GM19238 (cell line): ENCODE measurements at regions not wholly inside any gene's neighbourhood (a gene's known extent, or its start where the extent isn't known, plus 50 kb on each side); places are given as distances from the start of the nearest gene placed in this dataset.
"Not testable (repeated sequence)": the region's sequence is repeated elsewhere in the genome, so short reads cannot be mapped to it uniquely, and the experiment has no call there.

Experiments used
- DNase-seq: peaks from one replicate; pipeline ENCODE4 v3.0.0; 2011; ENCODE audit warnings: low spot score; ENCODE audit not compliant: insufficient read length

- DNase-seq: no peak
Observed at GRCh38 chr18:46179306-46179705, 75.1 kb downstream of the HAUS1 start.

- DNase-seq: no peak
Observed at GRCh38 chr18:46182633-46183358, 78.6 kb downstream of the HAUS1 start.

- DNase-seq: not testable (repeated sequence)
Observed at GRCh38 chr18:46184296-46184695, 80.1 kb downstream of the HAUS1 start.

GRCh38 chr18:46184727-46185126 is 80.5 kb downstream of the HAUS1 start:
- DNase-seq: no peak

- DNase-seq: no peak
Observed at GRCh38 chr18:46190667-46191066, 86.5 kb downstream of the HAUS1 start.

DNA sequence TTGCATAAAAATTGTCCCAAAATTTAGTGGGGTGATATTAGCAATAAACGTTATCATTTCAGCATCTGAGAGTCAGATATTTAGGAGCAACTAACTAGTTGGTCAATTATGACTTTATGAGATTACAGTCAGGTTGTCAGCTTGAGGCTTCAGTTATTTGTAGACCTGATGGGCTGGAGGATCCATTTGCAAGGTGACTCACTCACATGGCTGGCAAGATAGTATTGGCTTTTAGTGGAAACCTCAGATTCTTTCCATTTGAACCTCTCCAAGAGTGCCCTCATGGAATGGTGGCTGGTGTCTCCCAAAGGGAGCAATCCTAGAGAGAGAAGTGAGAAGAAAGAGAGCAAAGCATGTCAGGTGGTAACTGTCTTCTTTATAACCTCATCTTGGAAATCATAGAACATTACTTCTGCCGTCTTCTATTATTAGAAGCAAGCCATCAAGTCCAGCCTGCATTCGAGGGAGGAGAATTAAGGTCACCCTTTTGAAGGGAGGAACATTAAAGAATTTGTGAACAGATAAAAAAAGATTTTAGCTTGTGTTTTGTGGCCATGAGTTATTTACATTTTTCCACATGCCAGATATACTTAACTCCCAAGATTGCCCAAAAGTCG is 92.5 kb downstream of the HAUS1 start:
- DNase-seq: no peak

GRCh38 chr18:46199515-46200147 is 95.4 kb downstream of the HAUS1 start:
- DNase-seq: no peak

- DNase-seq: not testable (repeated sequence)
Observed at GRCh38 chr18:46200178-46201055, 96.2 kb downstream of the HAUS1 start.

DNA sequence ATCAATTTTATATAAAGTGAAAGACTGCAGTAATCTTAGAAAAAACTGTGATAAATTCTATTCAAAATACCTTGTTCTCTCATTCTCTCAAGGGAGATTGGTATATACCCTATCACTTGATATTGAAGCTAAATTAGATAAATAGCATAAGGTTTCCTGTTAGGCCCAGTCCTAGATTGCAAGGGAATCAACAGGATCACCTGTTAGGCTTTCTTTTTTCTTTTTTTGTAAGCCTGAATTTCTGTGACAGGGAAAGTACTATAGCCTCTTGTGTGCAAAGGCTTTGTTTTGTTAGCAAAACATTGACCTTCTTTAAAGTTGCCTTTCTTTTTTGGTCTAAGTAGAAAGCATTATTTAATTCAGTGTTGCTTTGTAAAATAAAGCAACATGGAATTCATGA is 100.0 kb downstream of the HAUS1 start:
- DNase-seq: no peak

DNA sequence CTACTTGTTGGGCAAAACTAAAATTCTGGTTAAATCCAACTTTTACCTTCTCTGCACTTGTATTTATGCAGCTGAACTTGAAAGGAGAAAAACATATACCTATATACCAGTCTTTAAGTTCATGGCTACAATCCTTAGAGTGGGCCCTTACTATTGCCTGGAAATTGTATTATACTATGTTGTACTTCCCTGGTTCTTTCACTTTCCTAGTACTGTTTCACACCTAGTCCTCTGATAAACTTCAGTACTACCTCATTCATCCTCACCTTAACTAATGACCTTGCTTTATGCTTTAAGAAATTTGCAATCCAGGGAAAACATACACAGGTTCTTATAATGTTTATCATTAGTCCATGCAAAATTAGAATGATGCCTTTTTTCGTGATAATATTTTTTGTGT is 103.8 kb downstream of the HAUS1 start:
- no peak for DNase-seq

GRCh38 chr18:46209161-46209560 is 105.0 kb downstream of the HAUS1 start:
- no peak for DNase-seq

GRCh38 chr18:46211816-46212215 is 107.6 kb downstream of the HAUS1 start:
- no peak for DNase-seq

DNA sequence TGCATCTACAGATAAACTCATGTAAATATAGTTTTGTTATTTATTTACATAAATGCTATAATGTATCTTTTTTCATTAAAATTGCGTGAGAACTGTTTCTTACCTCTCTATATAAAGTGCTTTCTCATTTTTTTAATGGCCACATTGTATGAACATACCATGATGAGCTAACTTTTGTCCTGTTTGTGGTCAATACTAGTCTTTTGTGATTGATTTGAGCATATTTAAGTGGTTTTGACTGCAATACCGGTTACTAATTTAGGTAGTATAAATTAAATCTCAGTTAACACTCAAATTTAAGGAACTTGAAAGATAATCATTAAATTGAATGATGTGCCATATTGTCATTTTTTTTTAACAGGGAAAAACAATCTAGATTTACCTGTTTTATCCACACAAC is 108.2 kb downstream of the HAUS1 start:
- no peak for DNase-seq

- no peak for DNase-seq
Observed at GRCh38 chr18:46213295-46213694, 109.1 kb downstream of the HAUS1 start.

- no peak for DNase-seq
Observed at GRCh38 chr18:46214435-46214834, 110.2 kb downstream of the HAUS1 start.

DNA sequence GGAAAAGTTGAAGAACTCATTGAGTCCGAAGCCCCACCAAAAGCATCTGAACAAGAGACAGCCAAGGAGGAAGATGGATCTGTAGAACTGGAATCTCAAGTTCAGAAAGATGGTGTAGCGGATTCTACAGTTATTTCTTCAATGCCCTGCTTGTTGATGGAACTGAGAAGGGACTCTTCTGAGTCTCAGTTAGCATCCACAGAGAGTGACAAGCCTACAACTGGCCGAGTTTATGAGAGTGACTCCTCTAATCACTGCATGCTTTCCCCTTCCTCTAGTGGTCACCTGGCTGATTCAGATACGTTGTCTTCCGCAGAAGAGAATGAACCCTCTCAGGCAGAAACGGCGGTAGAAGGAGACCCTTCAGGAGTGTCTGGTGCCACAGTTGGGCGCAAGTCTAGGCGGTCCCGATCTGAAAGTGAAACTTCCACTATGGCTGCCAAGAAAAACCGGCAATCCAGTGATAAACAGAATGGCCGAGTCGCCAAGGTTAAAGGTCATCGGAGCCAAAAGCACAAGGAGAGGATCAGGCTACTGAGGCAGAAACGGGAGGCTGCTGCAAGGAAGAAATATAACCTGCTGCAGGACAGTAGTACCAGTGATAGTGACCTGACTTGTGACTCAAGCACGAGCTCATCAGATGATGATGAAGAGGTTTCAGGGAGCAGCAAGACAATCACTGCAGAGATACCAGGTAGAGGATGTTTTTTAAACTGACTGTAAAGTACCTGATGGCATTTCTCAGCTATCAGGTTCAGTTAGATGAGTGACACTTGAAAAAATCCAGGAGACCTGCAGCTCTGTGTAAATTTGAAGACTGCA is 111.9 kb downstream of the HAUS1 start:
- DNase-seq: no peak

DNA sequence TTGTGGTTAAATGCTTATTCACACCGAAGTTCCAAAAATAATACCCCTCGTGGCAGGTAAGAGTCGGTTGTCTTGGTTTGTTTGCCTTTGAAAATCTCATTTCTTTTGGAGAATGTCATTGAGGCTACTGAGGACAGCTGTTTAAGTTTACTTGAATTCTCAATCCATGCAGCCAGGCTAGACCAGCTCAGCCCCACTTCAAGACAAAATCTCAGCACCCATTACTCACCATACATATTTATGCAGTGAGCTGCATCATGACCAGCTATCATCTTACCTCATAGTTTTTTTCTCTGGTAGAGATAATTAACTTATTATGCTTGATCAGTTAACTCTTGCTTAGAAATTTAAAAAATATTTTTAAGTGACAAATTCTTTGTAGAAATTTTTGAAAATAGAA is 115.9 kb downstream of the HAUS1 start:
- DNase-seq: no peak

DNA sequence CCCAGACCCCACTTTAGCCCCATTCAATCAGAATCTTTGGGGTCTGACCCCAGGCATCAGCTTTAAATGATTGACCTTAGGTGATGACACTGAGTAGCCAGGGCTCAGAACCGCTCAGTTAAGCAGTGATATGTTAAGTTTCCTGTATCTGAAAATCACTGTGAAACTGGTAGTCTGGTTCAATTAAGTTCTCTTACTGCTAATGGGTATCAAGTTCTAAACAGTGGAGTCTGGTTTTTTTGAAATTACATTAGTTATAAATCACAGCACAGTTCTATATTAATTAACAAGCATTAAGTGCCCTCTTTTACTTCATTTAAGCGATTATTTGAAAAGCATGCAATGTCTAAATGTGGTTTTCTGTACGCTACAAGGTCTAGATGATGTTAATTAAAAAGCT is 117.9 kb downstream of the HAUS1 start:
- no peak for DNase-seq

DNA sequence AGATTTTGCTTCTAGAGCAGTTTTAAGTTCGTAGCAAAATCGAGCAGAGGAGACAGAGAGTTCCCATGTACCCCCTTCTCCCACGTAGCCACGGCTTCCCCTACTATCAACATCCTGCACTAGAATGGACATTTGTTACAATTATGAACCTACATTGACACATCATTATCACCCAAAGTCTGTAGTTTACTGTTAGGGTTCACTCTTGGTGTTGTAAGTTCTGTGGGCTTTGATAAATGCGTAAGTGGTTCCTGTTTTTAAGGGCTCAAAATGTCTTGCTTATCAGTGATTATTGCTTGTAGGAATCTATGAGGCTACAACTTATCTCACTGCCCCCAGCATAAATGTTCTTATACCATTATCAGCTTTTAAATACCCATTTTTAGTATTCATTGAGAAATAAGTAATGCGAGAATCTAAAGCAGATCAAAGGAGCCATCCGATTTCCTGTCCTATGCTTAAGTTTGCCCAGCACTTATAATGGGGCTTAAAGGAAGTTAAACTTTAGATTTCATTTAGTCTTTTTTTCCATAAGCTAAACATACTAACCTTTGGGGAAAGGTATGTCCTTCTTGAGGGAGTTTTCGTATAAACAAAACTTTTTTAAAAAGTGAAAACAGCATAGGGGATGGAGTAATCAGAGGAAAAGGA is 118.7 kb downstream of the HAUS1 start:
- DNase-seq: no peak

- no peak for DNase-seq
Observed at GRCh38 chr18:46224181-46224775, 120.1 kb downstream of the HAUS1 start.
